Midbrain (tissue), 1 donor: ENCODE measurements at regions not wholly inside any gene's neighbourhood (a gene's known extent, or its start where the extent isn't known, plus 50 kb on each side); places are given as distances from the start of the nearest gene placed in this dataset.
"Not testable (repeated sequence)": the region's sequence is repeated elsewhere in the genome, so short reads cannot be mapped to it uniquely, and the experiment has no call there.

Experiments used
- DNase-seq: peaks from one replicate; lab custom pipeline; 2025; lab: John Stamatoyannopoulos, UW

DNA sequence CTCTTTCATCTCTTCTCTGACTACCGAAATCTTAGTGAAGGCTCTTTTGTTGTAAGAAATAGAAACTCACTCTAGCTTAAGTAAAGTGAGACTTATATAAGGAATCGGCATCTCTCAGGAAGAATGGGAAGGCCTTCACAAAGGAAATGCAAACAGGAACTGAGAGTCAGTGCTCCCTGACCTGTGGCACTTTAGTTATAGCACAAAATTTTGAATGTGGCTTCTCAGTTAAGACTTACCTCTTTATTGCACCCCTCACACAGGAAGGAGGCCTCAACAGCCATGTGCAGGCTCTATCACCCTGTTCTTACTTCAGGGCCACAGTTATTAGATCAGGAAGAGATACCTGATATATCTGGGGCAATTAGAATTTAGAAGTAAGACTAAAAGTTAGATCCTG lies 224.7 kb upstream of the EGLN3 start:
- DNase-seq: no peak

DNA sequence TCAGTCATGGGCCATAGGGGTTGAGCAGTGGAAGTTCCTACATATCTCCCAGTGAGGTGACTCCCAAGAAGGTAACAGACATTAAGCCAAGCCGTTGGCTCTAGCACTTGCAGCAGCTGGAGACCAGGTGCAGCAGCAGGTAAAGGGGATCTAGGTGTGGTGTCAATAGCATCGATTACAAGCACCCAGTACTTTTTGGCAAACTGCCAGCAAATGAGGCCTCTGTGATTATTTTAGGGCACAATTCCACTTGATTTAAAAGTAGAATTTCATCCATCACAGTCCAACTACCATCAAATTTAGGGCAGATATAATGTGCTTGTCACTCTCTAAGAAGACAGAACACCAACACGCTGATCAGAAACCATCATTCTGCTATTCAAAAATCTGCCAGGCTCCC lies 224.1 kb upstream of the EGLN3 start:
- no peak for DNase-seq

DNA sequence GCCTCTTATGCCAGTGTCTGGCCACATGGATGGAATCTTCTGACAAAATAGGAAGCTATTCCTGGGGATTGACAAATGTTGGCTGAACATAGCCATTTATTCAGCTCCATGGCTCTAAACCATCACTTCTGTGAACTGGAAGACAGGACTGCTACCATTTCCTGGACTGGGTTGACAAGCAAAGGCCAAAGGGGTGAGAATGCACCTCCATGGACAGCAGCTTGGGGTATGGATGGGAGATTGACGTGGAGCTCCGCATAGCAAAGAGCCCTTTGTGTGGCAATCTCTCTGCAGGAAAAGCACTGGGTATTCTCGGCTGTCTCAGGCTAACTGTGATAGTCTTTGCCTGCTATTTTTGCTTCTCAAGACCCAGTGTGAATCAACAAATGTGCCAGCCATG lies 223.0 kb upstream of the EGLN3 start:
- DNase-seq: no peak

DNA sequence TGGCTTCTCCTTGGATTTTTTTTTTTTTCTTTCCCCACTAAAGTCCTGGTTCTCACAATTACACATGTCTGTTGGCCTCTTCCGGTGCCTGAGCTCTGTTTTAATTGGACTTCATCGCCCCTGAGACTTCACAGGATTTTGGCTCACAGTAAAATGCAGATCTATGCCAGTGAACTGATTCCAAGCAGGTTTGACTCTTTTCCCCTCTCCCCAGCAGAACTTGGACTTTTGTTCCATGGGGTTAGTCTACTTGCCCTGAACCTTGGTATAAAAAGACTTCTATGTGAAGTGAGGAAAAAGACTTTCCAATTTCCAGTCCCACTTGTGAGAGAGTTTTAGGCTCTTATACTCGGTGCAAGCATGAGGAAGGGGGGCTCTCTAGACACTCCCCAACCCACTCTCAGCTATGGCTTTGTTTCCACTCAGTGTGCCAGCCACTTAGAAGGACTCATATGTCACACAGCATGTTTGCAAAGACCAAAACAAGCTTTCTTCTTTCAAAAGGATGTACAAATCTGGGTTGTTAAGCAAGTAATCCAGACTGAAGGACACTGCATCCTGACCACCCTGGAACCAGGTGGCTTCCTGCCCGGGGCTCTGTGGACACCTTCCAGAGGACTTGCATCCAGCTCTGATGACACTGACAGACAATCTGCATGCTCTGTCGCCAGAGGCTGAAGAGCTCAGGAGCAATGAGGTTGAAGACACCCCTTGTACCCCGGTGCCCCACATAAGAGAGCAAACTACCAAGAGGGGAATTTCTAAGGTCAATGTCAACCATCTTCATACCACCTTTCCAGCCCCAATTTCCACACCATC lies 221.9 kb upstream of the EGLN3 start:
- no peak for DNase-seq

DNA sequence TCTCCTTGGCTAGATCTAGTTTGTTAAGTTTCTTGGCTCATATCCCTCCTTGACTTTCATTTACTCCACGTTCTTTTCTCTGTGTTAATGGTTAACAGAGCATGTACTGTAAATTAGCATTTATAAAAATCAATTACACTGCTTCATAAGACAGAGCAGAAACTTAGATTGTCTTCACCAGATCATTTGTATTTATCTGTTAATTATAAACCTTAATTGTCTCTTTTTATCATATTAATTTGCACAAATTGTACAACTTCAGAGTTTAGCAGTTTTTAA lies 221.2 kb upstream of the EGLN3 start:
- no peak for DNase-seq

DNA sequence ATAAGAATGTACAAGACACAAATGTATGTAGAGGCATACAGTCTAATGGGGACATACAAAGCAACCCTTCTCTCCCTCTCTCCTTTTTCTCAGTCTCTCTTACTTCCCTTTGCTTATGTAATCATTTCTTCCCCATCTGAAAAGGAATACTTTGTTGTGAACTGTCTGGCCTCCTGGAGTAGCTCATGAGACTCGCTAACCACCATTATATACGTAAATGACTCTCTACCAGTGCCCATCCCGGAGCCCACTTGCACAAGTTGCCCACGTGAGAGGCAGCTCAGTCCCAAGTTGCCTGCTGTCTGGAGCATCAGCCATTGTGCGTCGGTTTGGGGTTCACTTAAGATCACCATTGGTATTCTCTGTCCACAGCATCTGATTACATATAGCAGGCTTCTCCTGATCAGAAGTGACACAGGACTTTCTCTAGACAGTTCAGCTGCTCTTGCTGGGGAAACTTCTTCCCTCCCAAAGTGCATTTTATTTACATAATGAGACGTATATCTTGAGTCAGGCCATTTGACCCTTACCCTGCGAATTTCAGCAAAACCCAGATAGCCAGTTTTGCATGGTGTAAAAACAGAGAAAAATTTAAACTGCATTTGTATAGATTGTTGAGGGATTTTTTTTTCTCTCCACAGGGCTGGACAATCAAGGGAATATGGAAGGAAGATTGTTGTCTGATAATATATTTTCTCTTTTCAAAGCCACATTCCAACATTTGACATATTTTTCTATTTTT lies 220.7 kb upstream of the EGLN3 start:
- DNase-seq: no peak

DNA sequence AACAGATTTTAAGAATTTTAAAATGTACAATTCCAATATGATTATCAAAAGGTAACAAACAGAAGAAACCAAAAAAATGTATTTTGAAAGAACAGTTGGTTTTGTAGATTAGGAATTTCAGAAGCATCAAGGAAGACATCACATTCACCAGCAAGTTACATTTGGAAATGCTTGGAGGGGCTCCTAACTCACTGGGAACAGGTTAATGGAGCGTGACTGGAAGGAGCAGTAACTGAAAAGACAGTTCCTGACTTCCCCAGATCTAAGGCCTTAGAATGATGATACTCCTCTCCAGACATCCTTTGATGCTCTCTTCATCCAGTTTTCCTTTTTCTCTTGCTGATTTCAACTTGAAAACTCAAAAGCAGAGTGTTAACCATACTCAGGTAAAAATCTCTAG lies 220.0 kb upstream of the EGLN3 start:
- DNase-seq: no peak

DNA sequence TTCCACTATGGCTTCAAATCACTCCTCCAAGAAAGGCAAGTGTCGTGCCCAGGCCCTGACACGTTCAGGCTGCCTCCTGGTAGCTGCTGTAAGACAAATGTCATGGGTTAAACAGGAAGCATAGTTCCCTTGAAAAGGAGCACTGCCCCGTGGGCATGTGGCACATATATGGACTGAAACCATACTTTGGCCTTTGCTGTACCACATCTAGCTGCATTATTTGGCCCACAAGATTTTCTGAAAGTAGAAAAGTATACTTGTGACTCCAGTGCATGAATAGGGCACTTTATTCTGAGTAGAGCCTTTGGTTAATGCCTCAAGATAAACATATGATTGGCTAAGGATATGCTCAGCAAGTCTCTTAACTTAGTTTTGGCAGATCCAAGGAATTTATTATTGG lies 218.7 kb upstream of the EGLN3 start:
- no peak for DNase-seq

DNA sequence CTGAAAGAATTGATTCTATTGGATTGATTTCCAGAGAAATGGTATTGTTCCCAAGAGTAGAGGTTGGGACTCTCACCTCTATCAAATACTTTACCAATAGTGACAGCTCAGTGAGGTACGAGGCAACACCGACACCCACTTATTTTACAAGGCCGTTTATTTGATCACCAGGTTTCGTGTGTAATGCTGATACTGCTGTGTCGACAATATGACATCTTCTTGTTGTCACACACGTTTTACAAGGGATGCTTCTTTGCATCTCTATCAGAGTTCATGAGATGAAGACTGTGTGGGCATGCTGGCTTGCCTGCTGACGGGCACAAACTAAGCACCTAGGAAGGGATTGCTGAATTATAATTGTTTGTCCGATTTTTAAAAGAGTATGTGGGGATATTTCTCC lies 217.8 kb upstream of the EGLN3 start:
- no peak for DNase-seq

DNA sequence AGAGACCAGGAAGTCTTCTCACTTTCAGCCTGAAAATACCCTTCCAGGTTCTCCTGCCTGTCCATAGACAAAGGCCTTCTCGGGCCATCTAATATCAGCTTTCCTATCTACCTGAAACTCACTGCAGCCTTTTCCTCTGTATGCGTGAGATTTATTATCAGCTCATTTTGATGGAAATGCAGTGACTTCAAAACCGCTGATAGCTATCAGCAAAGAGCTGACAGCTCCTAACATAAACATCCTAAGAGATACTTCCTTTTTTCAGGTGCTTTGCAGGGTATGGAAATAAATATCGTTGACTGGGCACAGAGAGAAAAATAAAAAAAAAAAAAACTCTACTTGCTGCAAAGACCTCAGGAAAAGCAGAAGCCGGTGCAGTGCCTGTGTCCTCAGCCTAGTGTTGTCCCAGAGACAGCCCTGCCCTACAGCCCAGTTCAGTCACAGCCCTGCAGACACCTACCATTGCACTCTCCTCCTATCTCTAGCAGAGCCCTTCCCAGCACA lies 215.0 kb upstream of the EGLN3 start:
- DNase-seq: no peak

DNA sequence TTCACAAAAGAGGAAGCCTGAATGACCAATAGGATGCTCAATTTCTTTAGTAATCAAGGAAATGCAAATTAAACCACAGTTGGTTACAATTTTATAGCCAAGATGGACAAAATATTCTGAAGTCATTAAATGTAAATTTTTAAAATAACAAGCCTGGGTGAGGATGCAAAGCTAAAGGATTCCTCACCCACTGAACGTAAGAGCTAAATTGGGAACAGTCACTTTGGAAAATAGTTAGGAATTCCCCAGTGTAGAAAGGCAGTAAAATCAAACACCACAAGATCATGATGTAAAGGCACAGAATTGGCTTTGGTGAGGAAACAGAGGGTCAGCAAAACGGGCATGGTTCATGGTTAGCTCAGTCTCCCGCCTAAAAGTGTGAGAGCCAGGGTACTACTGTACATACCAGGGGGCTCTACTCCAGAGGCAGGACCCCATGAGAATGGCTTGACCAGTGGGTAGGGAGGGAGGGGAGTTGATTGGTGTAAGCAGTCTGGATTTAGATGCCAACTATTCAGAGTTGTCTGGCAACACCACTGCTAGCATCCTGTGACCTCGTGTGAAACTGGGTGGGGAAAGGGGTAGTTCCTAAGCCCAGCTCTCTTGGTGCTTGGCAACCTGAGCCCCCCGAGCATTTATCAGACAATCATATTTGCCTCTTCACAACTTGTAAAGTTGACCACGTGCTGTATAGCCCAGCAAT lies 213.4 kb upstream of the EGLN3 start:
- DNase-seq: no peak

DNA sequence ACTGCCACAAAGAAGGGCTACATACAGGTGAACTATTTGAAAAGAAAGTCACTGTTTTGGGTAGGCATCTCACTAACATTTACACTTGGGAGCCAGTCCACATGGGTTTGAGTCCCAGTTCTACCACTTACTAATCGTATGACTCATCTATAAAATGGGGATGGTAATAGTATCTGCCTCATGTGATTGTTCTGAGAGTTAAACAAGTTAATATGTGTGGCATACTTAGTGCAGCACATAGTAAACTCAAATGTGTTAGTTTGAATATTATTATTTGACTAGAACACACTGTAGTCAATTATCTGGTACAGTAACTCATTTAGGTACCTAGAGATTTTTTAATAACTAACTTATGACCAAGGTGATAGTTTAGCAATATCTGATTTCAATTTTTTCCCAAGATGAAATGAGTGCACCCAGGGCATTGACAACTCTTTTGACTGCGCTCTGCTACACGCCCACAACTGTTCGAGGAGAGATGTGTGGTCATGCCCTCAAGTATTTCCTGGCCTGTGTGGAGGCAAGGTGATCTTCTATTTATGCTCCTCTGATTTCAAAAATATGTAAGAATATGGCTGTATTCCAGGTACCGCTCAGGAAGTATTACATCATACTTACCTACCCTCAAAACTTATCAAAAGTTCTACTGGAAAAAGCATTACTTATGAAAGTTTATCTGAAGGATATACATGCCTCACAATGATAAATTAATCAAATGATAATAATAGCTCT lies 210.6 kb upstream of the EGLN3 start:
- no peak for DNase-seq

DNA sequence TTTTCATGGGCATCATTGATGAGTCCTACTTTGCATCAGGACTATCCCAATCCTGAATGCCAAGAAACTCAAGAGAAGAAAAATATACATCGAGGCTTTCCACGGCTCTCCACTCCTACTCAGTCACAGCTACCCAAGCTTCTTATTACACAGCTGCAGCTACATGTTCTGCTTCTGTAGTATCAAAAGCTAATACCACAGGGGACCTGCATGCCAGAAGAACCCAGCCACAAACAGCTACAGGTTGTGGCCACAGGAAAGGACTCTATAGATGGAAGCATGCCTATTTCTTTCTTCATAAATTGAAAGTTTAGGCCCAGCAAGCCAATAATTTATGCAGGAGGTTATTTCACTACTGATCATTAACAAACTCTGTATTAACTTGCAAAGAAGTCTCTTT lies 209.7 kb upstream of the EGLN3 start:
- no peak for DNase-seq

DNA sequence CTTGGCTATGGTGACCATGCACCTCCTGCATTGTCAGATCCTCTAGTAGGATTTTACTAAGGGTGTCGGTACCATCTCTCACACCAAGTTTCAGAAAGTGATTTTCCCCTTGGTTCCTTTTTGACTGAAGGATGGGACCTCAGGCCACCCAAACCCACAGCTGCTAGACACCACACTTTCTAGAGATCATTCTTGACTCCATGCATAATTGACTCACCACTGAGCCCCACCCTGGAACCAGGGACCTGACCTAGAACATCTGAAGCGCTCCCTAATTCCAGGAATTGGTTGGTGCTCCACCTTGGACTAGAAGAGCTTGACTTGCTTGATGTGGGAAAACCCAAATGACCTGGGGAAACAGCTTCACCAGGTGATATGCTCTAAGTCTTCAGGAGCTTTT lies 206.8 kb upstream of the EGLN3 start:
- no peak for DNase-seq

DNA sequence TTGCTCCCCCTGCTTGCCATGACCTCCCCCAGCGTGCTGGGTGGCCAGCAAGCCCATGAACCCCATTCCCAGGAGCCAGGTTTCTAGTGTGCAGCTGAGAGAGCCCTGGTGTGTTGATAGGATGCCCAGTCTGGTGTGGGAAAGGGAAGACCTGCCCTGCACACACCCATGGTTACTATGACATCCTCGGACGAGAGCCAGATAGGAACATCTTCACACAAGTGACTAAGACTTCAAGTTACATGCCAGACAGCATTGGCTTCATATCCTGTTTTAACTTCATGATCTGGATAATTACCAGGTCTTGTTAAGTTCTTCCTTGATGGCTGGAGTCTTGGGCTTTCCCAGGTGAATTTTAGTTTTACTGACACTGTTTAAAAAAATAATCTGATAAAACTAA lies 196.6 kb upstream of the EGLN3 start:
- no peak for DNase-seq

DNA sequence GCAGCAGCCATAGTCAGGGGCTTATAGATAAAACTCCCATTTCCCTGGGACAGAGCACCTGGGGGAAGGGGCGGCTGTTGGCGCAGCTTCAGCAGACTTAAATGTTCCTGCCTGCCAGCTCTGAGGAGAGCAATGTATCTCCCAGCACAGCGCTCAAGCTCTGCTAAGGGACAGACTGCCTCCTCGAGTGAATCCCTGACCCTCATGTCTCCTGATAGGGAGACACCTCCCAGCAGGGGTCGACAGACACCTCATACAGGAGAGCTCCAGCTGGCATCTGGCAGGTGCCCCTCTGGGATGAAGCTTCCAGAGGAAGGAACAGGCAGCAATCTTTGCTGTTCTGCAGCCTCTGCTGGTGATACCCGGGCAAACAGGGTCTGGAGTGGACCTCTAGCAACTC lies 189.3 kb upstream of the EGLN3 start:
- DNase-seq: not testable (repeated sequence)

DNA sequence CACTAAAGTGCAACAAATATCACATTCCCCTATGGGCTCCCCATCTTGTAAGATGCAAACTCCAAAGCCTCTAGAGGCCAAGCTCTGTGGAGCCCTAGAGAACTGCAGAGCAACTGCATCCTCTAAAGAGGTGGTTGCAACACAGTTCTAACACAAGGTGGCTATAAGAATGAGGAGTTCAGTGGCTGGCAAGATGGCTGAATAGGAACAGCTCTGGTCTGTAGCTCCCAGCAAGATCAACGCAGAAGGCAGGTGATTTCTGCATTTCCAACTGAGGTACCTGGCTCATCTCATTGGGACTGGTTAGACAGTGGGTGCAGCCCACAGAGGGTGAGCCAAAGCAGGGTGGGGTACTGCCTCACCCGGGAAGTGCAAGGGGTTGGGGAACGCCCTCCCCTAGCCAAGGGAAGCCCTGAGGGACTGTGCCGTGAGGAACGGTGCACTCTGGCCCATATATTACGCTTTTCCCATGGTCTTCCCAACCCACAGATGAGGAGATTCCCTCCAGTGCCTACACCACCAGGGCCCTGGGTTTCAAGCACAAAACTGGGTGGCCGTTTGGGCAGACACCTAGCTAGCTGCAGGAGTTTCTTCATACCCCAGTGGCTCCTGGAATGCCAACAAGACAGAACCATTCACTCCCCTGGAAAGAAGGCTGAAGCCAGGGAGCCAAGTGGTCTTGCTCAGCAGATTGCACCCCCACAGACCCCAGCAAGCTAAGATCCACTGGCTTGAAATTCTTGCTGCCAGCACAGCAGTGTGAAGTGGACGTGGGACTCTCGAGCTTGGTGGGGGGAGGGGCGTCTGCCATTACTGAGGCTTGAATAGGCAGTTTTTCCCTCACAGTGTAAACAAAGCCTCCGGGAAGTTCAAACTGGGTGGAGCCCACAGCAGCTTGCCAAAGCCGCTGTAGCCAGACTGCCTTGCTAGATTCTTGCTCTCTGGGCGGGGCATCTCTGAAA lies 188.6 kb upstream of the EGLN3 start:
- DNase-seq: peak; percentile 7

DNA sequence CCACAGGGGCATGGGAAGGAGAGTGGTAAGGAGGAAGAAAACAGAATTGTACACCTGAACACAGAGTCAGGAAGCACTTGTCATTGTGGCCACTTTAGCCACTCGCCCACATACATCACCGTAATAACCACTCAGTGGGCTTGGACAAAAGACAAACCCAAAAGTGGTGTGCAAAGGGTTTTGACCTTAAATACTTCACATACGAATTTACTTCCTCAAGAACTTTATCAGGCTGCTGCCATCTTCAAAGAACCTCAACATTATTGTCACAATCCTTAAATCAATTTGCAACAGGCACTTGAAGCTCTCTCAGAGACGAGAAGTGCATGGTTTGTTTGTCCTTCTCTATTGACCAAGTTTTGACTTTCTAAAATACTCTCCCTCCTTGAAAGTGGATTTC lies 187.3 kb upstream of the EGLN3 start:
- DNase-seq: no peak

DNA sequence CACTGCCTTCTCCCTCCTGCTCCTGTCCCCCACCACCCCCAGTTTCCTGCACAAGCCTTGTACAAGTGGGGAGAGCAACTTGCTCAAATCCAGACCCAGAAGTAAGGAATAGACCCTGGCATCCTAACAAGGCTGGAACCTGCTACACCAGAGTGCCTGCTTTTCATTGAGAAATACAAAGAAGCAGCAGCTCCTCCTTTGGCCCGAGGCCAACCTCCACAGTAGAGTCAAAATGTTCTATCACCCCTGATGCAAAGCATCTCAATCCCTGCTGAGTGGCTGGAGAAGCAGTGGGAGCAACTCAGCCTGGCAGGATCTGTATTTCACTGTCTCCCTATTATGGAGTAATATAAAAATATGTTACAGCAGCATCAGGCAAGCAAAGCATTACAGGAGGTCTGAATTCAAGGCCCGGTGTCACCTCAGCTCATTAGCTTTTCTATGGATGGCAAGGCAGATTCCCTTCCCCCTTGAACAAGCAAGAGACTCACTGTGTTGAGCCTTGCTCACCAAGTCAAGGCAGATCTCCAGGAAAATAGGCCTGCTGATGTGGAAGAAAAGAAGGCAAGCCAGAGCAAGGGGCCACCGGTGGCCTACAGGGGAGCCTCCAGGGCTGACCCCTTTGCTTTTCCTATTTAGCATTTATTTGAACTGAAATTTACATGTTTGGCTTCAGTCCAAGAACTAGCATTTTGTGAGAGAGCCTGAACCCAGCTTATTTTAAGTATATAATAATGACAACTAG lies 186.3 kb upstream of the EGLN3 start:
- no peak for DNase-seq

DNA sequence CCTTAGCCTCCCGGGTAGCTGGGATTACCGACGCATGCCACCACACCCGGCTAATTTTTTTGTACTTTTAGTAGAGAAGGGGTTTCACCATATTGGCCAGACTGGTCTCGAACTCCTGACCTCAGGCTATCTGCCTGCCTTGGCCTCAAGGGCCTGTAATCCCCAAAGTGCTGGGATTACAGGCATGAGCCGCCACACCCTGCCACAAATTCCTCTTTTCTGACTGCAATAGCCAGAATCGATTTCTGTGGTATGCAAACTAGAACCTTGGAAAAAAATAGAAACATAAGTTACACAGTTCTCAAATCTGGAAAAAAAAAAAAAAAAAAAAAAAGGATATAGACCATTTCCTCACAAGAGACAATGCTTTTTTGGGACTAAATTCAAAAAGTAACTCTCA lies 184.6 kb upstream of the EGLN3 start:
- DNase-seq: no peak

DNA sequence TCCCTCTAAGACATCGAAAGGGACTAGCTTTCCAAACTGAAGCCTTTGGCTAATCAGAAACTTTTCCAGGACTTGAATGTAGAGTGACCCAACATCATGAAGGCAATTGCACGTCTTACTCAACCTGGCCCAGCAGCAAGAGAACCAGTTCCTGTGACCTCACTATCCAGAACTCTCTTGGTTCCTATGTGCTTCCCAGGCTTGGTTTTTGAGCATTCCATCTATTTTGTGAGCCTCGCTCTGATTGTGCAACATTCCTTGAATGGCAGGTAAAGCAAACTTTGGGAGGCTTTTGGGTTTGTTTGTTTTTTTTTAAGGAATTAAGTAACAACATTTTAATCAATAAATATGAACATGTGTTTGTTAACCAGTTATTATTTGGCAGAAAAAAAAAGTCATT lies 183.6 kb upstream of the EGLN3 start:
- no peak for DNase-seq
